CD4-positive, alpha-beta T cell treated with Interleukin-17A for 4 hours (primary cell): ENCODE measurements at regions not wholly inside any gene's neighbourhood (a gene's known extent, or its start where the extent isn't known, plus 50 kb on each side); places are given as distances from the start of the nearest gene placed in this dataset.

Experiments
- DNase-seq: peaks from one replicate; pipeline ENCODE4 v3.0.0-alpha.2; 2020; ENCODE audit warnings: mixed read lengths

DNA sequence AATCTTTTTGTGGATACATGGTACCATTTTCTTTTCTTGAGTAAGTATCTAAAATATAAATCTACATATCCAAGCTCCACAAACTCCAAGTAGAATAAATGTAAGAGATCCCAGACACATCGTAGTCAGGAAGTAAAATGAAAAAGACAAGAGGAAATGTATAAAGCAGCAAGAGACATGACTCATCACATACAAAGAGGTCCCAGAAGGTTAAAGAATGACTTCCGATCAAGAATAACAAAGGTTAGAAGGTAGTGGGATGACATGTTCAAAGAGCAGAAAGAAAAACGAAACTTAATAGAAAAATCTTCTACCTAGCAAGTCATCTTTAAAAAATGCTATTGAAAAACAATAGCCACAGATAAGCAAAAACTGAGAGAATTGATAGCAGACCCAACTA is 705.8 kb downstream of the NR2F2 start:
- DNase-seq = no peak

DNA sequence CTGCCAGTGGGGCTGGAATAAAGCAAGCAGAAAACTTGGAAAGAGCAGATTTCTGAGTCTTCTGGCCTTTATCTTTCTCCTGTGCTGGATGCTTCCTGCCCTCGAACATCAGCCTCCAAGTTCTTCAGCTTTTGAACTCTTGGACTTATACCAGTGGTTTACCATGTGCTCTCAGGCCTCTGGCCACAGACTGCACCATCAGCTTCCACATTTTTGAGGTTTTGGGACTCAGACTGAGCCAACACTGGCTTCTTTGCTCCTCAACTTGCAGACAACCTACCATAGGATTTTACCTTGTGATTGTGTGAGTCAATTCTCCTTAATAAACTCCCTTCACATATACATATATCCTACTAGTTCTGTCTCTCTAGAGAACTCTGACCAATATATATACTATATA is 706.6 kb downstream of the NR2F2 start:
- no peak for DNase-seq

DNA sequence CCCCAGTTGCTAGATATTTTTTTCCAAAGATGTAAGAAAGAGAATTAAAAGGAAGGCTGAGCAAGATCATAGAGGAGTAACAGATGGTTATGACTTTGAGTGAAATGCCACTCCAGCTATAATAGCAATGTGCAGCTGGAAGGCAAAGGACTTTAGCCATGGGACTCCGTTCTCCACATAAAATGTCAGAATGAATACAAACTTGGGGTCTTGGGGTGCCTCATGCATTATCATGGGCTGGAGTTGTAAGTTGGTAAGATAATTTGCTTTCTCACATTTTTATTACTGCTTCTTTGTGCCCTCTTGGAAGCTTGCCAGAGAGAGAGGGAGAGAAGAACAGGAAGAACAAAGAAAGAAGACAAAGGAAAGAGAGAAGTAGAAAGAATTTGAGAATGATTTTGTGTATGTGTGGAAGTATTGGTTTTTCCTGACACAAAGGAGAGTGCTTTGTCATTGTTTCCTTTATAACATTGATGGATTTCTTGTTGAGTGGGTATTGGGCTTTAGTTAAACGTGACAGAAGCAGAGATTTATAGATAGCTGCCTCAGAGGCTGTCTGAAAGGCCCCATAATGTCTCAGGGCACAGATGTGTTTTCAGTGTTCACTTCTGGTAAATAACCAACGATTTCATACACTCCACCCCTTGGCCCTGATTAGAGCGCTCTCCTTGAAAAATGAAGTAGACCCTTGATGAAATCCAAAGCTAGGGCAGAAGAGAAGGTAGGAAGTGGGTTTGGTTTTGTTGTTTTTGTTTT is 715.3 kb downstream of the NR2F2 start:
- DNase-seq = no peak

DNA sequence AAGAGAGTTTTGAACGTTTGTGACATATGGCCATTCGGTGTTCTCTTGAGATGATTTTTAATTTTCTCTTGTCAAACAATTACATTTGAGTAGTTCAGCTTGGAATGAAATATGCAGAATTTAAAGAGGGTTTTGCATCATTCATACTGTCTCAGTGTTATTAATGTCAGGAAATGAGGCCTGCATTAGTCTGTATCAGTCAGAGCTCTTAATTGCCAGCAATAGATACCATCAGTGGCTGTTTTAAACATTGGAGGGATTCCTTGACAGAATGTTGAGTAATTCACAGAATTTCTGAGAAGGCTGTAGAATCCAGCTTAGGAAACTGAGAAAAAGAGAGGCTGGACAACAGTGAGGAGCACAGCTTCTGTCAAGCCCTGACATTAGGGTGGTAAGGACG is 722.0 kb downstream of the NR2F2 start:
- no peak for DNase-seq

DNA sequence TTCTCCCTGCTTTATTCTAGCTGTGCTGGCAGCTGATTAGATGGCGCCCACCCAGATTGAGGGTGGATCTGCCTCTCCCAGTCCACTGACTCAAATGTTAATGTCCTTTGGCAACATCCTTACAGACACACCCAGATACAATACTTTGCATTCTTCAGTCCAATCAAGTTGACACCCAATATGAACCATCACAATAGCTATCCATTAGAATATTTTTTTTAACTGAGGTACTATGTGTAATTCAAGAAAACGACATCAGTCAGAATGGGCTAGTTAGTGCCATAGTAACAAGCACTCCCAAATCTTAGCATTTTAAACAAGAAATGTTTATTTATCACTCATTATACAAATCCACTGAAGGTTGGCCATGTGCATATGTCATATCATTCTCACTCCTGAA is 723.1 kb downstream of the NR2F2 start:
- no peak for DNase-seq

DNA sequence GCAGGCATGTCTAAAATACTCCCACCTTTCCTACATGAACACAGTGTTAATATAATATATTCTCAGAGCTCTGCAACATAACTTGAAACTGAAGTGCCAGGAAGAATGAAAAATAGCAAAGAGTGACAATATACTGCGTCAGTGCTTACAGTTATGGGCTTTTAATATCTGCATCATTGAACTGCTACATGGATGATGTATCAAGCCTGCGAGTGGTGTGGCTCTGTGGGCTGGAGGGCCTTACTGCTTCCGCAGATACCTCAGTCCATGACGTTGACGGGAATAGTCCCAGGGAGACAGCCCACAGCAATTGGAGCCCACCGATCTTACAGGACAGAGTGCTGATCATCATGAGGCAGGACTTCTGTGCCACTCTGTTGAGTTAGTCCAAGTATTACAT is 727.0 kb downstream of the NR2F2 start:
- no peak for DNase-seq

DNA sequence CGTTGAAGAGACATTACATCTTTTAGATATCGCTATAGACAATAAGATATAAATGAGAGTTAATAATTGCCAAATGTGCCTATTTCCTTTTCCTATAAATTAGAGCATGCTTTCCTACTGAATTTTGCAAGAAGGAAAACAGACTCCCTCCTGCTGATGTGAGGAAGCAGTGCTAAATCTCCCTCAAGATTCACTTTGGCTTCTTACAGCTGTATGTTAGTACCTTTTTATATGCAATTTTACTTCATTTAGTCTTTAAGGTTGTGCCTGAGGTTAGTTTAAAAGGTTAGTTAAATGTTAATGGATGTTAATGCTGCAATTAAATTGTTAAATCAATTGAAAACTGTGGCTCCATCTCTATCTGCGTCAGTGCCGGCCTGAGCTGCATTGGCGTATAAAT is 728.8 kb downstream of the NR2F2 start:
- DNase-seq = no peak

DNA sequence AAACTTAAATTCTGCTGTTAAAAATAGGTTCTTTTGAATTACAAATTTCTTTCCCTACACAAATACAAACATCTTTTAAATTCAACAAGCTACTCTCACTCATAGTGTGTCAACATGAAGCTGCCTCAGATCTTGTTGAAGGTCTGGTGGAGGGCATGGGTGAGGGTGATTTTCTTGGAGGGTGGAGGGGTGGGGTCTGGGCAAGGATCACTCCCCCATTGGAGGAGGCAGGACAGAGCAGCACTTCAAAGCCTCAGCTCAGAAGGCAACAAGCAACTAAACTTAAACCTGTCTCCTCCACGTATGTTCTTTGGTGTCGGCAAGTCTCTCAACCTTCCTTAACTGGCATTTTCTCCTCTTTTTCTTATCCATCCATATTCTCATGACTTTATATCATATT is 730.9 kb downstream of the NR2F2 start:
- DNase-seq = no peak

DNA sequence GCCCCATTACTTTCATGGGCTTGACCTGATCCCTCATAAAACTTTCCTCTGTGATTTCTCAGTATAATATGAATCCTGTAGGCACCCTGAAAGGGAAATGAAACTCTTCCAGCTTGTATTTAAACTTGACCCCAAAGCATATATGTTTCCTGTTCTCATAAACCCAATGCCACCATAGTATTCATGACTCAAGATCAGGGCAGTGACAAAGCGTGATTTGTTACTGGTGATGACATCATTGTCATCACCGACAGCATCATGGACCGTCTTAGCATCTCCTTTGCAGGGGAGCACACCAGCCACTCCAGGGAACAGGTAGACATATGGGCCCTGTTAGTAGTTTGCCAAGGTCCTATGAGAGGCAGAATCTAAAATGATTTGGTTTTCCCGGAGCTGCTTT is 741.2 kb downstream of the NR2F2 start:
- no peak for DNase-seq

DNA sequence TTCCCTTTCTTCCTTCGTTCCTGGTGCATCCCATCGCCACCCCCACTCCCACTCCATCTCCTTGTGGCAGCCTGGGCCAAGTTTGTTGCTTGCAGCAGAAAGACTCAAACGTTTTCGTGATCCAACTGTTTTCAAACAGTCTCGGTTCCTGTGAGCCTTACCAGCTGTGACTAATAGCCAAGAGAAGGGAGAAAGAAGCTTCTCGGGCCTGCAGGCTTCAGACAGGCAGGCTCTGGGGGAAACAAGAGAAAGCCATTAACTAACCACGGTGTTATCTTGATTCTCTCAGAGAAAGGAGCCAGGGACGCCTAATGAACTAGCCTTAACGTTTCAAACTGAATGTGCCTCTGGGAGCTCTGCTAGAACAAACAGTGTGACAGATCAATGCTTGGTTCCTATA is 742.0 kb downstream of the NR2F2 start:
- no peak for DNase-seq

DNA sequence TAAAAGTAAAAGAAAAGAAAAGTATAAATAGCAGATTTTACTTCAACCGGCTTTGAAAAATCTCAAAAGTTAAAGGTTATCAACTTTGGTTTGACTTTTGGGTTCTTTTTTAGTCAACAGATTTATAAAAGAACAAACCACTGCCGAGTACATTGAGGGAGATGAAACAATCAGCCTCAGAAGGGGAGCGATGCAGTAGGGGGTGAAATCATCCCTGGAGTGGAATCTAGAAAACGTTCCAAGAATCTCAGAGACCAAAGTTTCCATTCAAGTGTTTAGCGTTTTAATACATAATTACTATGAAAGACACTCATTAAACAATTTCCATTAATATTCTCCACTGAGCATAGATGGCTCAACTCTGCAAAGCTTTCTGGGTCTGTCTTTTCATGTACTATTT is 745.5 kb downstream of the NR2F2 start:
- no peak for DNase-seq

DNA sequence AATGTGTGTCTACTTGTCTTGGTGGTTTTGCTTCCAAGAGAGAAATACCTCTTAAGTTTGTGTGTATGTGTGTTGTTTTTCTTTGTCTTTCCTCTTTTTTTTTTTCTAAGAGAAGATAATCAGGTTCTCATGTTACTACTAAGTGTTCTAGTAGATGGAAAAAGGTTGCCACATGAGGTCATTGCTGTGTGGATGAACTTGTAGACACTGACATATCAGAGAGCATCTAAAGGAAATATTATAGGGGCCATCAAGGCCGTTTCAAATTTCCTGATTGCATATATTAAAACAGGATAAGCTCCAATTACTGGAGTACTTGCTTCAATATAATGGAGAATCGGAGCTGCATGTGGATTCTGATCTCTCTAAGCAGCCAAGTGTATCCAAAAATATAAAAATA is 747.5 kb downstream of the NR2F2 start:
- DNase-seq = no peak

DNA sequence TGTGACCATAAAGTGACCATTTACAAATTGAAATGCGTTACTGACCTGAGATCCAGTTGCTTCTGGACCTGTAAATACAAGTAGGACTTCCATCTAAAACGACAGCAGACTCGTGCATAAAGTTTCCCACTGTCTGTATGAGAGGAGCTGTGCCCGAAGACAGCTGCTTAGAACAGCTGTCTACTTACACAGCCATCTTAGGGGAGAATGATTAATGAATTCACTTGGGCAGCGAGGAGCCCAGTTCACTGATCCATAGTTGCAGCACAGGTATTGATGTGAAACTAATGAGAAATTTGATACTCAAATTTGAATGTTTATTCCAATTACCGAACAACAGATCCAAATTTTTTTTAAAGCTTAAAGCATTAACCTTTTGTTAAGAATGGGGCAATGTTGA is 748.1 kb downstream of the NR2F2 start:
- no peak for DNase-seq

DNA sequence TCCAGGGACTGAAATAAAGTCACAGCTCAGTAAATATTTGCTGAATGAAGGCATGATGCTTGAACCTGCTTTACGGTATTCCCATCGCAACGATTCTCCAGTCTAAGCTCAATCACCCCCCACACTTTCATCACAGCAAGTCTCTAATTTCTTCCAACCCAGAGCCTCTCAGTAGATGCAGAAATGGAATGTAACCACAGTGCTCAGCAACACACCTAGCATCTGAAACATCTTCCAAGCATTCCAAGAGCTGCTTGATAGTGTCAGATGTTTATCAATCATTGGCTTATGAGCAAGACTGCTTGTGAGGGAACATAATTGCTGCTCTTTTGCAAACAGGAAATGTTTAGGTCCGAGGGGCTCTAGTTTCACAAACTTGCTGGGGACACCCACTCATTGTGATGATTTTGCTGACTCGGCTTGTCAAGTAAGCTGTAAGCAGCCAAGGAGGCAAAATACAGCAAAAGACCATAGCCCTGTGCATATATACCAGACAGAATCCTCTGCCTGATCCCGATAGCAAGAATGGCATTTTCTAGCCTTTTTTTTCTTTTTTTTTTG is 751.2 kb downstream of the NR2F2 start:
- no peak for DNase-seq

DNA sequence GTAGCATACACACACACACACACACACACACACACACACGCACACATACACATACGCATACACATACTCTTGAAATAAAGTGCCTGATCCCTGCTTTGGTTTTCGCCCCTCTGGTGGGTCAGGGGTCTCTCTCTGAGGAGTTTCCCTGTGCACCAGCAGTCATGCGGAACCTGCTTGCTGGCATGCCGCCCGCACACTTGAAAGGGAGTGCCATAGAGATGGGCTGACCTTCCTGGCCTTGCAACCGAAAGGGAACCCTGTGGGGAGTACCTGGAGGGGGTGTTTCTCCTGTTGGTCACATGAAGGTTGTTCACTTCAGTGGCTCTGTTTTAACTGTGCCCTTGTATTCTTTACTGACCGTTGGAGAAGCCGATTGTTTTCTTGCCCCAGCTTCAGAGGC is 752.3 kb downstream of the NR2F2 start:
- no peak for DNase-seq

DNA sequence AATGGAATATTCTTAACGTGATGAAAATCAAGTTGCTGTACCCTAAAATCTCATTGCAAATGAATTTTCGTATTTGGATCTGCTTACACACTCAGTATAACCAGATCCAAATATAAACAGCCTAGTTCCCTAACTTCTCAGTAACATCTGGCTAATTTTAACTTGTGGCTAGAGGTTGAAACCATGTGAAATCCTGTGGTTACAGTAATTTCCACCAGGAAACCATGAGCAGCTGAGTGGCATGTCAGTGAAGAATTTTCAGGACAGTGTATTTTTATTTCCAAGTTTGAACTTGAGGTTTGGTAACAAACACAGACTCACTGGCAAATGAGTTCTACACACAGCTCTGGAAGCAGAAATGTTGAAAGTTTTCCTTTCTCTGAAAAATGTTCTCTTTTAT is 754.1 kb downstream of the NR2F2 start:
- no peak for DNase-seq

DNA sequence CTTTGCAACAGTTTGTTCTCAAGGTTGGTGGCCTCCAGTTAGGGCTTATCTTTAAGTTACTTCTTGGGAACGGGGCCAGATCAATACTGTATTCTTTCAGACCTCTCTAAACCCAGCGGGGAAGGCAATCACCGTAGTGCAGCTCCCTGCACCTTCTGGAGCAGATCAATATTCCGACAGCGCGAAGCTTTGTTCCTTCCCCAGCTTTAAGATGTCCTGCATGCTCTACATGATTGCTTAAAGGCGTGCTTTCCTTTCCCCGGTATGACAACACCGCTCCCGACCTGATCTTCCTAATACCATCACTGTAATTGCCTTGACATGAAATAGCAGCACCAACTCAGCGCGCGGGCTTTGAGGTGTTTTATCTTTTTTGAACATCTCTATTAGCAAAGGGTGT is 755.2 kb downstream of the NR2F2 start:
- no peak for DNase-seq

DNA sequence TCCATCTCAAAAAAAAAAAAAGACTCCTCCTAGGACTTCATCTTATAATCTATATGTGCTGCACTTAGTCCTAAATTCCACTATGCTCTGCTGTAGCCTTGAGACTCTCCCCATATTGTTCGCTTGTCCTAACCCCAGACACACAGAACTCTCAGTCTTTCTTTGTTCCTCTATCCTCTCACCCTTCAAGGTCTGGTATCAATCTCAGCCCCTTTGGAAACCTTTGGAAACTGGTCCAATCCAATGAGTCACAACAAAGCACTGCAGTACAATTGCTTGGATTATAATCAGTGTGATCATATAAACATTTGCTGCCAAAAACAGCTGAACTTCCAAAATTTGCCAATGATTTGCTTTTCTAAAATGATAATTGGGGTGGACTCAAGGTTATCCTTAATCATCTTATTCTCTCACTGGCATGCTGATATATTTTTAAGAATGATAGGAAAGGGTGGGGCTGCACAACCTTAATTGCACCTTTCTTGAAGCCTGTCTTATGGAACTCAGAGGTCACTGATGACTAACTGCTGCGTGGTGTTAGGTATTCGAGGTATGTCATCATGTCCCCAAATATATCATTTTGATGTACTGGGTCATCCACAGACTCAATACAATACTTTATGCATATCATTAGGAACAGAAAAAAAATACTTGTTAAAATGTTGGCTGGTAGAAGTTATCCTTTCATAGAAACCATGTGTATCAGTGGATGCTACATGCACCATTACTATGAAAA is 756.7 kb downstream of the NR2F2 start:
- no peak for DNase-seq

DNA sequence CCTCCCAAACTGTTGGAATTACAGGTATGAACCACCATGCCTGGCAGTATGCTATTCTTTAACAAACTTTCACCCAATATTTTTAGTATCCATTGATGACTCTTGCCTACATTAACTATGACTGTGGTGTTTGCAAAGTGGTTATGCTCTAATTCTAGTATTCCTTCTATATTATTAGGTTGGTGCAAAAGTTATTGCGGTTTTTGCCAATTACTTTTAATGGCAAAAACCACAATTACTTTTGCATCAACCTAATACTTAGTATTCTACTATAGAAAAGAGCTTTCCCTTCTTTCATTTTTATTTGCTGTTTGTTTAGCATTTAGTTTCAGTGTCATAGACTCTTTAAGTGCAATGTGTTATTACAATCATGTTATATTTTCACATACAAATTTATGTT is 760.6 kb downstream of the NR2F2 start:
- DNase-seq = no peak

DNA sequence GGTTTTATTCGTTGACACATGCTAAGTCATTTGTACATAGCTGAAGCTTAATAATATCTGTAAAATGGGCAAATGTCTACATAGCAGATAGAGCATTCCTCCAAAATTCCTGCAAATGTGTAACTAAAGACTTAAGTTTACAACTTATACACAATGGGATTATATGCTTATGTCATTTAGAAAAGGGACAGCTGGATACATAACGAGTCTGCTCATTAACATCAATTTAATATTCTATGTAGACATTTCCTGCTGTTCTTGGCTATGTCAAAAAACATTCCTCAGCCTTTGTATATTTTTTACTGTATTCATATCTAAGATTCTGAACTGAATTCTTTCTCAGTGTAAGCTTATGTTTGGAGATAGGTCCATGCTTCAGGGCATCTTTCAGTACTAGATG is 762.2 kb downstream of the NR2F2 start:
- DNase-seq = no peak

DNA sequence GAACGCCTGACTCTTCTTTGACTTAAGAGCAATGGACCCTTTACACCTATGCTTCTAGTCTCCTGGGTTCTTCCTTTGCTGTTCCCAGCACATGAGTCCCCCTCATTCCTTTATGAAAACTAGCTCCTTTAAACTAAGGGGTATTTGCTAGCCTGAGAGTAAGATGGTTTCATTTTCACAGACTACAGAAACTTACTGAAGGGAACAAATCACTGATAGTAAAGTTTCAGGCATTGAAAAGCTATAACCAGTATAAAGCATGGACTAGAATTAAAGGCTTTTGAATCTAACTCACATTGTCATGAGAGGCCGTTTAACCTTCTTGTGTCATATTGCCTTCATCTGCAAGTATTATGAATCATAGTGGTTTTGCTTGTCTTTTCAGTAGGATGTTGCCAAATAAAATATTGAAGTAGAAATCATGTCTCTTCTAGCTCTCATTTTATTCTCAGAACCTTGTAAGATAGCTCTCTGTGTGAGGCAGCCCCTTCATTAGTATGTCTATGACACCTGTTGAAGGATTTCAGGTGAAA is 765.9 kb downstream of the NR2F2 start:
- DNase-seq = no peak

DNA sequence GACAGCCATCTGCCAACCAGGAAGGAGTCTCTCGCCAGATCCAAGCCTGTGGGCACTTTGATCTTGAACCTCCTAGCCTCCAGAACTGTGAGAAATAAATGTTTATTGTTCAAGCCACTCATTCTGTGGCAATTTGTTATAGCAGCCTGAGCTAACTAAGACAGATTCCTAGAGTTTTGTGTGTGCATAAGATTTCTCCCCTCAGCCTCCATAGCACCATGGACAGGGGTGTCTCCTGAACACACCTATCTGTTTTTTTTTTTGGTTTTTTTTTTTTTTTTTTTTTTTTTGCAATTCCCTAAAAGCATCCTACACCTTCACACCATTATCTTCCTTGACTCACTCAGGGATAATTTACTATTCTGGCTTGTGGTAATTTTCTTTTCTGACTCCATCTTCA is 768.5 kb downstream of the NR2F2 start:
- no peak for DNase-seq

DNA sequence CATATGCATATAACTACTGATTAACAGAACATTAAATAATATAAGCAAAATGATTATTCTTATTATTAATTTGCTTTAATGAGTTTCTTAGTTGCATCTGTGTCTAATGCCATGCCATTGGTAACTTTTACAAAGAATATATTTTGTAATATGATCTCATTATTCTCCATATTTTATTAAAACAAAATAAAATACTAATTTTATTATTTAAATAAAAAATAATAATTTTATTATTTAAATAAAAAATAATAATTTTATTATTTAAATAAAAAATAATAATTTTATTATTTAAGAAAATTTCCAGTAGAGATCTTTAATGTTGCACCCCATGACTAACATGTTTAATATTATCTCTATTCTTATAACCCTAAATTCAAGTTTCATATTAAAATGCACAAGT is 771.1 kb downstream of the NR2F2 start:
- no peak for DNase-seq
